GM19238 (cell line): ENCODE measurements at regions not wholly inside any gene's neighbourhood (a gene's known extent, or its start where the extent isn't known, plus 50 kb on each side); places are given as distances from the start of the nearest gene placed in this dataset.

Experiments
- DNase-seq: peaks from one replicate; pipeline ENCODE4 v3.0.0; 2011; ENCODE audit warnings: low spot score; ENCODE audit not compliant: insufficient read length

- no peak for DNase-seq
Measured at GRCh38 chr2:226531061-226531810, 268.4 kb downstream of the IRS1 start.

DNA sequence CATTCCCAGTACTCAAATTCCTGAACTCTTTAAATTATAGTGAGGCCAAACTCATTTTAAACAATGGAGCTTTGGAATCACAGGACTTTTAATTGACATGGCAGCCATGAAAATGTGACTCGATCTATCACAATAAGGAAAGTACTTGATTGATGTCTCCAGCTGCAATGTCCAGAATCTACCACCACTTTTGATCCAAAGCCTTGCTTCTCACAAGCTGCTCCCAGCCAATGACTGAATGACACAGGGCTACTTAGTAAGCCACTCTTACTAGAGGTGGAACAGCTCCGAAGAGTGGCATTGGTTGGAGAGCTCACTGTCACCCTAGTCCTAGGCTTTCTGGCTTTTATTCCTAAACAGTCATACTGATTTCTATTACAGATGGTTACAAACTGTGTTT lies 270.1 kb downstream of the IRS1 start:
- no peak for DNase-seq

DNA sequence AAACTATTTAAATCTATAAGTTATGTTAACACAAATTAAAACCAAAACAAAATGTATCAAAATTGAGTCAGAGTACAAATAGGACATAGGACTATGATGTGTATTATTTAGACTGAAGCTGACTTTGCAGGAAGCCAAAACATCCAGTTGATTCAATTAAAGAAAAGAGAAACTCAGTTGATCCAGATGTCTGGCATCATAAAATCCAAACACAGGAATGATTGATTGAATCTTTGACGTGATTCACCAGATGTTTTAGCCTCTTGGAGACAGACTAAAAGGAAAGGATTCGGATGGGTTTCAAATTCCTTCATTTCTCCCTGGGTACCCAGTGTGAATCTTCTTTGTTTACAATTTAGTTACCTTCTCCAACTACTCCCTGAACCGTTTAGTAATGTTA lies 272.9 kb downstream of the IRS1 start:
- DNase-seq: no peak

GRCh38 chr2:226524381-226524843 lies 275.2 kb downstream of the IRS1 start:
- DNase-seq: no peak

DNA sequence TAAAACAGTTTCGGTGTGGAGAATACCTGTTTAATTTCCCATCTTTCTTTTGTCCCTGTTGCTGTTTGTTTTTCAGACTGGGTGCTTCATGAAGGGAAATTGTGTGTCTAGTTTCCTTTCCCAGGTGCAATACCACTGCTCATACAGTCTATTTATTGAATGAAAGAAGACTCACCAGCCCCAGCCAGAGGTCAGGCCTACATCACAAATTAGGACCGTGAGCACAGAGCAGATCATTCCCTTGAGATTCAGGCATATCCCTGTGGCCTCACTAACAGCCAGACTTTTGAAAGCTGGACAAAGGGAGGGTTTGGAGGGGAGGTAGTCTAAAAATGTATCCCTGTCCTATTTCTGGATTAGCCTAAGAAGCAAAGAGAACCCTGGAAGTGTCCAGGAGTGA lies 278.9 kb downstream of the IRS1 start:
- DNase-seq: no peak

GRCh38 chr2:226515344-226516055 lies 284.1 kb downstream of the IRS1 start:
- DNase-seq: no peak

GRCh38 chr2:226514895-226515294 lies 284.7 kb downstream of the IRS1 start:
- DNase-seq: no peak

DNA sequence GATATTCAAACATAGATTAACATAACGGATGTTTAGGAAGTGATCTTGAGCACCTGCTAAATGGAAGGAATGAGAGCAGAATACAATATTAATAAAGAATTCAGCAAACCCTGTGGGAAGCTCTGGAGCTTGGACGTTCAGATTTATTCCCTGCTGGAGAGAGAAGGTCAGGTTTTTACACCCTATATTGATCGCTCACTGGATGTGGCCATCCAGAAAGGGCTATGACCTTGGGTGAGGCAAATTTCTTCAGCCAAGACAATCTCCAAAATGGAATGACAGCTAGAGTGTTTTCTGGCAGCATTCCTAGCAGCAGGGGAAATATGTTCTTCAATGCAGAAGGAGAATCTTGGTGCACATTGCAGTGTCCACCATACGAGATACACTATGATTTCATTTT lies 288.3 kb downstream of the IRS1 start:
- no peak for DNase-seq

GRCh38 chr2:226508683-226509082 lies 290.9 kb downstream of the IRS1 start:
- DNase-seq: no peak

DNA sequence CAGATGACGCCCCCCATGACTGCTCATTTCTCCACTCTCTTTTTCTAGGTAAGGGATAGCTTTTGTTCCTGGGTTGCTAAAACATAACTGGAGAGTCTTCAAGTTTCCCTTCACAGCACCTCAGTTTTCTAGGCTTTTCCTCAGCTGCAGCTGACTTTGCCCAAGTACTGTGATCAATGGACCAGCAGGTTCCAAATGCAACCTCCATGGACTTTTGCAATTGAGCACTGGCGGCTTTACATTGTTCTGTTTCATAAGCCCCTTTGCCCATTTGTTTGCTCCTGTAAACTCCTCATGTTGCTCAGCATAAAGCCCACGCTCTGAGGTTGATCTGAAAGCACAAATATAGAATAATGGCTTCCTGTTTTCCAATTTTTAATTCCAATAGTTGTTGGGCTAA lies 291.6 kb downstream of the IRS1 start:
- DNase-seq: no peak

- no peak for DNase-seq
Measured at GRCh38 chr2:226497146-226497909, 302.3 kb downstream of the IRS1 start.

DNA sequence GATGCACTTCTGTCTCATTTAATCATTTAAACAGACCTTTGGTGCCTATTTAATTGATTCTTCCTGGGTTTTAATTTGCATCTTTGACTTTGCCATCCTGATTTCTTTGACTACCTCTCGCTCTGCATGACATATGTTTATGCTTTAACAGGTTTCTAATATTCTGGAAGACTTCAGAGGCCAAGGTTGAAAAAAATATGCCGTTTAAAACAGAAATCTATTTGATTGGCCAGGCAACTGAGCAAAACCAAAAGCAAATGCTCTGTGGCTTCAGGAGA lies 303.4 kb downstream of the IRS1 start:
- no peak for DNase-seq

DNA sequence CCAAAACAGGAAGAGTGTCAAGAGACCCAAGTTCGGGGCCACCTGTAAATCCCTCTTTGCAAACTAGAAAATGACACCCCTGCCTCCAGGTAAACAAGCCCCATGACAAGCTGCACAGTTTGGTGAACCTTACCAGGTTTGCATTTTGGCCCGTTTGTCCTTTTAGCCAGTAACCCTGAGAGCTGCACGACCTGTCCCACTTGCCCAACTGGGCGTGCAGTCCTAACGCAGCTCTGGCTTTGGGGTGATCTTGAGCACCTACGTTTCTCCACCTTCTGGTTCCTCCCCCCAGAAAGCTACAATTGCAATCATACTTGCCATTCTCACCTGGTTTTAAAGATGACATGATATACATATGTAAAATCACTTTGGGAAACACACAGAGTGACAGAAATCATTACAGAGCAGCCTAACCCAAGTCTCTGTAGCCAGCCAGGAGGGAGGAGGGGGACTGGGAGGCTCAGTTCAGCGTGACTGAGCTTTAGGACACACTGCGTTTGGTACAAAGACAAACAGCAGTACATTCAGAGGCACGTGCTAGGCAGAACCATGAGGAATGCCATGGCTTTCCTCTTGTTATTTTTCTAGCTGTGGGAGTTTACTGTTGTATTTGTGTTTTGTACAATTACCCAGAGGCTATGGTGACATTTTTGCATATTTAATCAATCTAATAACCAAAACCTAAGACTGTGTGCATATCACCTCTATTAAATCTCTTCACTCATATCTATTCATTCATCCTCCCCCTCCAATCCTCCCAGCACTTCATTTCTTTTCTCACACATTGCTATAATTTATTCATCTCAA lies 304.0 kb downstream of the IRS1 start:
- no peak for DNase-seq

DNA sequence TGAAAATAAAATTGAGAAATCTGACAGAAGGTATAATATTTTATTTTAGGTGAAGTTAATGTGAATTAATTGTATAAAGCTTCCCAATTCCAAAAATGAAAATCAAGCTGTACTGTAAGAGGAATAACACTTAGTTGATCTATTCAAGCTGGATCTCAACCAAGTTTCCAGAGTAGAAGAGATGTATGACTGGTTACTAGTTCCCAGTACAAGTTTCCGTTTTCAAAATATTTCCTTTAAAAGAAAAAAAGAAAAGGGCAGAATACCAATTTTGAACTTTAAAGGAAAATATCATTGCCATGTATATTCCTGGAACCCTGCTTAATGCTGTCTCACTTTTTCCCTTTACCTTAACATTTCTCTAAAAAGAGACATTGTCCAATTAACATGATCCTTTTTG lies 308.5 kb downstream of the IRS1 start:
- no peak for DNase-seq

GRCh38 chr2:226489775-226490541 lies 309.7 kb downstream of the IRS1 start:
- DNase-seq: no peak

DNA sequence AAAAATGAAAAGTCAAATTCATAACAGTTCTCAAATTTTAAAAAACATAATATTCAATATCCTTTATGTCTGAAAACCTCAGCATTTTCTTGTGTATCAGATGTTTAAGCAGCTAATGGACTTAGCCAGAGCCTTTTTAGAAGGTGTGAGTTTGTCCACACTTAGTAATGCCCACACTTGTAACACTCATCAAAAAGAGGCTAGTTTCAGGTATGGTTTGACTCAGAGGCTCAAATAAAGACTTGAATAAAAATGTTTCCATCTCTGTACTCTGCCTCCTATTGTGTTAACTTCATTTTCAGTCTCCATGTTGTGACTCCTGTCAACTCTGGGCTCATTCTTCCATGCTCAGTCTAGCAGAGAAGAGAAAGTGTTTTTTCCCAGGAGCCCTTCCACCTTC lies 311.6 kb downstream of the IRS1 start:
- DNase-seq: no peak

GRCh38 chr2:226487573-226487972 lies 312.0 kb downstream of the IRS1 start:
- no peak for DNase-seq

DNA sequence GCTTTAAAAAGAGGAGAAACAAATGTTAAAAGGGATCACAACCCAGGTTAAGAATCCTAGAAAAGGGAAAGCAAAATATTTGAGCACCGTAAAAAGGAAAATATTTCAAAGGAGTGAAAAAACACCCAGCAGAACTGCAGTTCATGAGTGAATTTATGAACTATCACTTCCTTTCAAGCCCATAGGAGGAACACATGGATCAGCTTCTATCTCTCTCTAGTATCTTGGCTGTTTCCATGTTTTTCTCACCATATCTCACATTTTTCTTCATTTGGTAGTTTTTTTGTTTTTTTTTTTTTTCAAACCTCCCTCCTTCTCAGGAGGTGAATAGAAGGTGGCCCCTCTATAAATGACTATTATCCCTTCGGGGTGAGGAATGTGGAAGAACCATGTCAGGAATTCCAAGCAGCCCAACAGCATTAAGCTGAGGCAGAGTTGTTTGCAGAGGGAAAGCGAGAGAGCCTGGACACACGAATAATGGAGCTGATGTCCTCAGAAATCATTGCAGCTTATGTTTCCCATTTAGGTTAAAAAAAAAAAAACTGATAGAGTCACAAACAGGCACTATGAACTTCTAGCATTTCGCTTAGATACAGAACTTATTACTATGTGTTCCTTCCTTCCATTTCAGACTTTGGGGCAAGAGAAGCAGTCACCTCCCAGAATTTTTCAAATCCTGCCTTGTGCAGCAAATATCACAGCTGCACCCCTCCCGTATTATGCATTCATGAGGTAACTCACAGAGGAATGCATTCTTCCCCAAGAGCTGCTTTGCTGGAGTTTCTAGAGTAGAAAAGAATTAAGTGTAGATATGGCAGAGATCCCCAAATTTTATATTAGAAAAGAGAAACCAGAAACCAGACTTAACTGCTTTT lies 315.6 kb downstream of the IRS1 start:
- no peak for DNase-seq

GRCh38 chr2:226483143-226483542 lies 316.5 kb downstream of the IRS1 start:
- no peak for DNase-seq
